ENCODE measurements at regions not wholly inside any gene's neighbourhood (a gene's known extent, or its start where the extent isn't known, plus 50 kb on each side); places are given as distances from the start of the nearest gene placed in this dataset.

DNA sequence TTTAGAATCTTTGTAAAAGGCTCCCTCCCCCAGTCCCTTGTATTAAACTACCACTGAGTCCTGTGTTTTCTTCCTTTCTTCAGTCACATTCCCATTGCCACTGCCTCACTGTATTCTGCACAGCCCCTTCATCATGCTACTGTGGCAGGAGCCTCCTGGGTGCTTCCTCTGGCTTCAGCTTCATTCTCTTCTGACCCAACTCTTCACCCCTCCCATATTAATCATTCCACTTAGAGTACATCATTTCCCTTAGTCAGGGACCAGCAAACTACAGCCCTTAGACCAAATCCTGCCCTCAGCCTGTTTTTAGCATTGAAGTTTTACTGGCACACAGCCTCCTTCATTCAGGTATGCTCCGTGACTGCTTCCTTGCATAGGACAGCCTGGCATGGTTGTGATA is 127.7 kb upstream of the MTNR1B start:
- TF ChIP-seq POLR2A (IDR thresholded peaks at IDR 0.05; ENCODE audit: low read length) (no peak), GATA1 (IDR thresholded peaks at IDR 0.05; ENCODE audit: low read depth, low read length) (no peak)
